NT2/D1 (cell line): ENCODE measurements at regions not wholly inside any gene's neighbourhood (a gene's known extent, or its start where the extent isn't known, plus 50 kb on each side); places are given as distances from the start of the nearest gene placed in this dataset.

Experiments used
- DNase-seq: peaks from one replicate; pipeline ENCODE4 v3.0.0-alpha.2; 2011; ENCODE audit warnings: low read depth, low spot score
- H3K27me3 ChIP-seq: 2 replicates; pipeline ENCODE4 v1.6.0; 2011; ENCODE audit warnings: mild to moderate bottlenecking; ENCODE audit not compliant: insufficient read length, insufficient read depth
- H3K36me3 ChIP-seq: 2 replicates; pipeline ENCODE4 v1.6.1; 2011; ENCODE audit warnings: mild to moderate bottlenecking, low read length, mixed read lengths; ENCODE audit not compliant: insufficient read depth, insufficient read length
- H3K4me1 ChIP-seq: 2 replicates; pipeline ENCODE4 v1.5.1; 2011; ENCODE audit not compliant: insufficient read depth, insufficient read length
- H3K4me3 ChIP-seq: 2 replicates; pipeline ENCODE4 v1.5.1; 2011; ENCODE audit warnings: low read depth; ENCODE audit not compliant: insufficient read length
- H3K9ac ChIP-seq: 2 replicates; pipeline ENCODE4 v1.6.0; 2011; ENCODE audit warnings: low read depth; ENCODE audit not compliant: insufficient read length
- H3K9me3 ChIP-seq: 2 replicates; pipeline ENCODE4 v1.5.1; 2011; ENCODE audit warnings: mild to moderate bottlenecking, low read length; ENCODE audit not compliant: insufficient read depth
- SUZ12 ChIP-seq: IDR thresholded peaks from 2 replicates; pipeline ENCODE4 v1.6.1; 2011; ENCODE audit not compliant: insufficient read length, insufficient read depth; ENCODE audit errors: extremely low read depth
- YY1 ChIP-seq: IDR thresholded peaks from 2 replicates; pipeline ENCODE4 v1.6.1; 2011; ENCODE audit not compliant: insufficient read length, insufficient read depth
- ZNF274 ChIP-seq: IDR thresholded peaks from 2 replicates; pipeline ENCODE4 v1.6.1; 2011; ENCODE audit warnings: mild to moderate bottlenecking, low read depth, low read length

- TF ChIP-seq YY1 (no peak), ZNF274 (no peak), SUZ12 (no peak)
- Histone ChIP-seq H3K4me1 (peaks cover 2% of the 10 kb centered on the region), H3K9me3 (no peaks in the 10 kb centered on the region), H3K4me3 (no peak overlapping the region), H3K9ac (no peak overlapping the region), H3K36me3 (no peaks in the 10 kb centered on the region), H3K27me3 (no peaks in the 10 kb centered on the region)
- no peak for DNase-seq
These were observed 147.9 kb downstream of the C5orf15 start for GRCh38 chr5:133820507-133820906.

DNA sequence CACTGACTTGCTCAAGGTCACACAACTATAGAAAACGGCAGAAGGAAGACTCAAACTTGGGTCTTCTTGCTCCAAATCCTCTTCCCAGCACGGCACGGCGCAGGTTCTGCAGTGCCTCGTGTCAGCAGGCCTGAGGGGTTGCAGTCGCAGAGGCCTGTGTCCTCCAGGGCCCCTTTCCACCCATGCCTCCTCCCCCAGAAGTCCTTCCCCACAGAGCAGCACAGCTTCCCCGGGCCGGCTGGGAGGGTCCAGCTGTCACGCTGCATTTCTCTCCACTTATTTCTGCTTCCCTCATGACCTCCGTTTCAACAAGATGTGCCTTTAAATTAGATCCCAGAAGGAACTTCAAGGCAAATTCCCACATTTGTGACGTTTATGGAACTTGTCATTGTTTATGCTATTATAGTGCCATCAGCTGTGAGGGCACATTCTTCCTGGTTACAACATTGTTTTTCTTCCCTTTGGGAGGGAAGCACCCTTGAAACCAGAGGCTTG, 148.4 kb downstream of the C5orf15 start:
- Histone ChIP-seq H3K9ac (no peak overlapping the region), H3K4me3 (no peak overlapping the region), H3K27me3 (no peaks in the 10 kb centered on the region), H3K36me3 (no peaks in the 10 kb centered on the region), H3K4me1 (peaks cover 2% of the 10 kb centered on the region), H3K9me3 (no peaks in the 10 kb centered on the region)
- no peak for DNase-seq
- TF ChIP-seq YY1, result no peak
- no peak for TF ChIP-seq SUZ12
- TF ChIP-seq ZNF274, result no peak

- TF ChIP-seq ZNF274, result no peak
- TF ChIP-seq YY1, result no peak
- no peak for TF ChIP-seq SUZ12
- H3K27me3 ChIP-seq, result no peaks in the 10 kb centered on the region
- H3K36me3 ChIP-seq, result no peaks in the 10 kb centered on the region
- no peak overlapping the region for H3K9ac ChIP-seq
- DNase-seq, result no peak
- peaks cover 2% of the 10 kb centered on the region for H3K4me1 ChIP-seq
- H3K9me3 ChIP-seq, result no peaks in the 10 kb centered on the region
- H3K4me3 ChIP-seq, result no peak overlapping the region
These were observed 149.4 kb downstream of the C5orf15 start for GRCh38 chr5:133818869-133819600.

- no peak for DNase-seq
- no peaks in the 10 kb centered on the region for H3K27me3 ChIP-seq
- peaks cover 2% of the 10 kb centered on the region for H3K4me1 ChIP-seq
- TF ChIP-seq SUZ12 (no peak), ZNF274 (no peak), YY1 (no peak)
- H3K9me3 ChIP-seq, result no peaks in the 10 kb centered on the region
- H3K36me3 ChIP-seq, result no peaks in the 10 kb centered on the region
- no peak overlapping the region for H3K4me3 ChIP-seq
- H3K9ac ChIP-seq, result no peak overlapping the region
These were observed 150.4 kb downstream of the C5orf15 start for GRCh38 chr5:133818031-133818431.

GRCh38 chr5:133817456-133817855, 151.0 kb downstream of the C5orf15 start:
- H3K27me3 ChIP-seq, result no peaks in the 10 kb centered on the region
- no peak overlapping the region for H3K4me3 ChIP-seq
- peaks cover 2% of the 10 kb centered on the region for H3K4me1 ChIP-seq
- TF ChIP-seq YY1, result no peak
- no peak for TF ChIP-seq ZNF274
- no peak for TF ChIP-seq SUZ12
- H3K36me3 ChIP-seq, result no peaks in the 10 kb centered on the region
- no peak overlapping the region for H3K9ac ChIP-seq
- H3K9me3 ChIP-seq, result no peaks in the 10 kb centered on the region
- DNase-seq, result no peak

DNA sequence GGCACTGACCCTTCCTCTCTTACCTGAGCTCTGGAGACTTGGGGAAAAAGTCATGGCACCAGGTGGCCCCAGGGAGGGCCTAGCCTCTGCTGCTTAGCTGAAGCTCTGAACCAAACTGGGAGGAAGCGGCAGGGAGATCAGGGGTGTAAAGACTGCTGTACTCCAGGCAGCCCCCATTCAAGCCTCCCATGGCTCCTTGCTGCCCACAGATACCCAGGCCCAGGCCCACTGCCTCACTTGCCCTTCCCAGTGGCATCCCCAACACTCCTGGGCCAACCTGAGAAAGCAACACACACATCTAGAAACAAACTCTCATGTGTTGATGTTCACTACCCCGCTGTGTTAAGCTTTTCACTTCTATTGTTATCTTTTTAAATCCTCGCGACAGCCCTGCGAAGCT, 151.6 kb downstream of the C5orf15 start:
- Histone ChIP-seq H3K9me3 (no peaks in the 10 kb centered on the region), H3K4me3 (no peak overlapping the region), H3K27me3 (no peaks in the 10 kb centered on the region), H3K4me1 (peaks cover 2% of the 10 kb centered on the region), H3K9ac (no peak overlapping the region), H3K36me3 (no peaks in the 10 kb centered on the region)
- no peak for DNase-seq
- TF ChIP-seq ZNF274 (no peak), YY1 (no peak), SUZ12 (no peak)

DNA sequence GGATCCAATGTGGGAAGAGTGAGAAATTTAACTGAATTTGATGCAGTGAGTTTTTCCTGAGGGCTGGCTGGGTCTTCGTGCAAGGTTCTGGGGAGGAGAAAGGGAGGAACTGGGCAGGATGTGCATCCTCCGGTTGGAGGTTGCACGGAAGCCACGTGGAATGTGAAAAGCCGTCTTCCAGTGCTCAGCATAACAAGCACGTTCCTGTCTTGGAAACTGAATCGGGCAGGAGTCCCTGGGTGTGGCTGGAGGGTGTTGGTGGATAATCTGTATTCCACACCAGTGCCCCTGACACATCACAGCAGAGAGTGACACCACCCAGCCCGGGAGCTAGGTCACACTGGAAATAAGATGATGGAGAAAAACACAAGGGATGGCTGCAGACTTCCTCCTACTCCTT, 154.3 kb downstream of the C5orf15 start:
- no peak for TF ChIP-seq SUZ12
- TF ChIP-seq ZNF274, result no peak
- no peak for TF ChIP-seq YY1
- H3K4me3 ChIP-seq, result no peak overlapping the region
- H3K4me1 ChIP-seq, result no peaks in the 10 kb centered on the region
- H3K9ac ChIP-seq, result no peak overlapping the region
- no peaks in the 10 kb centered on the region; the same call in 1 of the 2 replicates for H3K9me3 ChIP-seq
- no peaks in the 10 kb centered on the region for H3K27me3 ChIP-seq
- no peak for DNase-seq
- H3K36me3 ChIP-seq, result no peaks in the 10 kb centered on the region

GRCh38 chr5:133811168-133811567, 157.3 kb downstream of the C5orf15 start:
- no peaks in the 10 kb centered on the region for H3K27me3 ChIP-seq
- peaks cover 4% of the 10 kb centered on the region for H3K4me1 ChIP-seq
- TF ChIP-seq YY1 (no peak), SUZ12 (no peak), ZNF274 (no peak)
- no peak for DNase-seq
- H3K4me3 ChIP-seq, result no peak overlapping the region
- H3K9ac ChIP-seq, result no peak overlapping the region
- H3K36me3 ChIP-seq, result no peaks in the 10 kb centered on the region
- no peaks in the 10 kb centered on the region; the same call in 1 of the 2 replicates for H3K9me3 ChIP-seq
